OCI-LY1 (cell line): ENCODE measurements at regions not wholly inside any gene's neighbourhood (a gene's known extent, or its start where the extent isn't known, plus 50 kb on each side); places are given as distances from the start of the nearest gene placed in this dataset.

Source experiments
- CTCF ChIP-seq: fragments of 200-600 bp; sonication (generic), shearing (Covaris generic); IDR thresholded peaks from 2 replicates; pipeline ENCODE4 v1.5.1; 2017; ENCODE audit warnings: mild to moderate bottlenecking, antibody characterized with exemption, low read length, moderate library complexity, mixed read lengths
- EZH2 ChIP-seq: fragments of 200-600 bp; sonication (generic), shearing (Covaris generic); IDR thresholded peaks from 2 replicates; pipeline ENCODE4 v1.8.0; 2017; ENCODE audit warnings: borderline replicate concordance, mixed run types, mild to moderate bottlenecking, antibody characterized with exemption, low read length, moderate library complexity, mixed read lengths

- TF ChIP-seq CTCF (no peak), EZH2 (no peak)
Observed at GRCh38 chr19:29379257-29380021, 146.4 kb upstream of the VSTM2B start.
